Erythroblast (primary cell): ENCODE measurements at regions not wholly inside any gene's neighbourhood (a gene's known extent, or its start where the extent isn't known, plus 50 kb on each side); places are given as distances from the start of the nearest gene placed in this dataset.

Experiments used
- GATA1 ChIP-seq: IDR thresholded peaks from 2 replicates; pipeline ENCODE4 v1.6.1; 2011; ENCODE audit warnings: low read depth, mild to moderate bottlenecking, control low read depth, low read length, moderate library complexity
- POLR2A ChIP-seq: IDR thresholded peaks from 2 replicates; pipeline ENCODE4 v1.6.1; 2011; ENCODE audit warnings: mild to moderate bottlenecking, low read length

- no peak for TF ChIP-seq POLR2A
- no peak for TF ChIP-seq GATA1
Observed at GRCh38 chrX:125742811-125743210, 423.1 kb downstream of the TEX13C start.
